ENCODE measurements at regions not wholly inside any gene's neighbourhood (a gene's known extent, or its start where the extent isn't known, plus 50 kb on each side); places are given as distances from the start of the nearest gene placed in this dataset.

- no peak for DNase-seq
- intact Hi-C loops (cut with DNase I): no loop called here
- no peak for TF ChIP-seq POLR2A (IDR thresholded peaks at IDR 0.05)
- no peak for TF ChIP-seq CTCF (IDR thresholded peaks at IDR 0.05)
- no peaks in the 10 kb centered on the region for H3K27me3 ChIP-seq
- H3K9me3 ChIP-seq: no peaks in the 10 kb centered on the region
- H3K27ac ChIP-seq: no peak overlapping the region
- no peak overlapping the region for H3K4me3 ChIP-seq (replicated peaks in 1 of 3)
- no peaks in the 10 kb centered on the region for H3K4me1 ChIP-seq
- 83 to 86% methylated on average over 4 of the region's 4 CpGs for WGBS, 2 donors
- H3K36me3 ChIP-seq: no peaks in the 10 kb centered on the region
Observed at GRCh38 chr2:194925742-194926141, 731.3 kb upstream of the SLC39A10 start.

DNA sequence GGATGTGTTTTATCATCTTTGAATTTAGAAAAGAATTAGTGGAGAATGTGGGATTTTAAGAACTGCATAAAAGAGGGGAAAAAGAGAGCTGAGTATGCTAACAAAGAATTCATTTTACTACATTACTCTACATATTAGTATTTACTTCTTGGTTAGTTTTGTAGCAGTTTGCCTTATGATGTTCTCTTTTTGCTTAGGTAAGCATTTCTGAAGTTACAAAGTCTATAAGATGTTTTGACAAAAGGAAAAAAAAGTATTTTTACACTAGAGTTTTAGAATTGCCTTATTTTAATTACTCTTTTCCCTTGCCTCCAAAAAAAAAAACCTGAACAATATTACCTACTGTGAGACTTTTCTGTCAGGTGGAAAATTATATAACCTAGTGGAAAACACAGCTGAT is 739.5 kb upstream of the SLC39A10 start:
- no peak overlapping the region for H3K4me3 ChIP-seq (replicated peaks in 1 of 3)
- H3K4me1 ChIP-seq: no peaks in the 10 kb centered on the region
- H3K27ac ChIP-seq: no peak overlapping the region
- DNase-seq: no peak
- intact Hi-C loops (cut with DNase I): no loop called here
- H3K9me3 ChIP-seq: no peaks in the 10 kb centered on the region
- no peaks in the 10 kb centered on the region for H3K27me3 ChIP-seq
- no peak for TF ChIP-seq CTCF (IDR thresholded peaks at IDR 0.05)
- no peak for TF ChIP-seq POLR2A (IDR thresholded peaks at IDR 0.05)
- no peaks in the 10 kb centered on the region for H3K36me3 ChIP-seq

DNA sequence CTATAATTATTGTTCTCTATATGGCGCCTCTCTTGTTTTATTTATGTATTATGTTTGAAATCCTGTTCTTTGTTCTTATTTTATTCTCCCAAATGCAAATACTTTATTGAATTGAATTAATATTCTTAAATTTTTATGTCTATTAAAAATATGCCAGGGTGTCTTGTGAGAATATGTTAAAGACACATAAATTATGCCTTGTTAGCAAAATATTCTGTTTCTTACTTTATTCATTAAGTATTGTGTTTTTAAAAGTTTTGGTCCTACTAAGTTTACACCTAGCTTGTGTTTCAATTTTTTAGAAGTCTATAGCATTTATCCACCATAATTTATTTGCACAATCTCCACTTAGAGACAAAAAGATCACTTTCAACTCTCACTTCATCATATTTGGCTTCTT is 741.5 kb upstream of the SLC39A10 start:
- Histone ChIP-seq H3K4me1 (no peaks in the 10 kb centered on the region), H3K9me3 (no peaks in the 10 kb centered on the region), H3K27ac (no peak overlapping the region), H3K36me3 (no peaks in the 10 kb centered on the region), H3K4me3 (replicated peaks in 1 of 3) (no peak overlapping the region), H3K27me3 (no peaks in the 10 kb centered on the region)
- intact Hi-C loops (cut with DNase I): no loop called here
- WGBS, 2 donors: 93 to 95% methylated on average over 1 of the region's 1 CpG
- TF ChIP-seq CTCF (IDR thresholded peaks at IDR 0.05): no peak
- no peak for TF ChIP-seq POLR2A (IDR thresholded peaks at IDR 0.05)
- no peak for DNase-seq

- Histone ChIP-seq H3K36me3 (no peaks in the 10 kb centered on the region), H3K27ac (no peak overlapping the region), H3K4me3 (replicated peaks in 1 of 3) (no peak overlapping the region), H3K9me3 (no peaks in the 10 kb centered on the region), H3K4me1 (no peaks in the 10 kb centered on the region), H3K27me3 (no peaks in the 10 kb centered on the region)
- WGBS, 2 donors: 81 to 82% methylated on average over 4 of the region's 4 CpGs
- TF ChIP-seq CTCF (IDR thresholded peaks at IDR 0.05) (no peak), POLR2A (IDR thresholded peaks at IDR 0.05) (no peak)
- intact Hi-C loops (cut with DNase I): no loop called here
- DNase-seq: no peak
Observed at GRCh38 chr2:194907569-194907968, 749.5 kb upstream of the SLC39A10 start.

- no peak overlapping the region for H3K4me3 ChIP-seq (replicated peaks in 1 of 3)
- H3K36me3 ChIP-seq: no peaks in the 10 kb centered on the region
- H3K4me1 ChIP-seq: no peaks in the 10 kb centered on the region
- no peaks in the 10 kb centered on the region for H3K27me3 ChIP-seq
- TF ChIP-seq CTCF (IDR thresholded peaks at IDR 0.05) (no peak), POLR2A (IDR thresholded peaks at IDR 0.05) (no peak)
- no peak overlapping the region for H3K27ac ChIP-seq
- WGBS, 2 donors: 56 to 72% methylated on average over 2 of the region's 2 CpGs
- no peaks in the 10 kb centered on the region for H3K9me3 ChIP-seq
- intact Hi-C loops (cut with DNase I): no loop called here
- no peak for DNase-seq
Observed at GRCh38 chr2:194896871-194897270, 760.2 kb upstream of the SLC39A10 start.
